A549 (cell line): ENCODE measurements at regions not wholly inside any gene's neighbourhood (a gene's known extent, or its start where the extent isn't known, plus 50 kb on each side); places are given as distances from the start of the nearest gene placed in this dataset.

ENCODE experiments used
- ATAC-seq, 2 experiments: fragments of 200-7000 bp in 1 of 2; fragments of >200 bp in 1 of 2; cut with Nextera tagmentation in 1 of 2; cut with Tn5 transposase in 1 of 2; 3 replicates each; pipeline versions ENCODE4 v1.8.0 to v1.9.1; 2018 to 2020; ENCODE audit warnings: mild to moderate bottlenecking in 1 of 2, moderate library complexity in 1 of 2
- CTCF ChIA-PET: fragments of 300-600 bp; sonication (Branson Sonifier 250); formaldehyde crosslinking; extraction: SDS; loops from one replicate; lab custom pipeline; 2021; ENCODE audit warnings: antibody characterized with exemption, inconsistent platforms; lab: Yijun Ruan, JAX
- POLR2A ChIA-PET: fragments of 350-600 bp; formaldehyde crosslinking; extraction: SDS; loops from one replicate; lab custom pipeline; 2021; ENCODE audit warnings: antibody characterized with exemption, inconsistent platforms; lab: Yijun Ruan, JAX
- DNase-seq, 2 experiments: peaks; one replicate each; pipeline versions ENCODE4 v3.0.0 to v3.0.0-alpha.2; 2011 to 2016; ENCODE audit warnings: low read depth in 1 of 2, low spot score in 1 of 2
- FAIRE-seq: peaks from 2 replicates; lab custom pipeline; 2011; peaks lifted over from hg19 to GRCh38; lab: Jason Lieb, UNC
- H3K27ac ChIP-seq, 2 experiments: fragments of >200 bp; sonication (Bioruptor Twin); formaldehyde crosslinking; 3 replicates each; pipeline ENCODE4 v1.5.1; 2016 to 2017
- H3K4me1 ChIP-seq: fragments of >200 bp; sonication (Bioruptor Twin); formaldehyde crosslinking; 3 replicates; pipeline ENCODE4 v1.6.1; 2016
- H3K4me2 ChIP-seq: fragments of >200 bp; sonication (Bioruptor Twin); formaldehyde crosslinking; 3 replicates; pipeline ENCODE4 v1.6.1; 2016
- H3K4me3 ChIP-seq: fragments of >200 bp; sonication (Bioruptor Twin); formaldehyde crosslinking; 3 replicates; pipeline ENCODE4 v1.5.1; 2016
- H3K9me3 ChIP-seq: fragments of >200 bp; sonication (Bioruptor Twin); formaldehyde crosslinking; 3 replicates; pipeline ENCODE4 v1.6.1; 2016
- BHLHE40 ChIP-seq: IDR thresholded peaks from 2 replicates; pipeline ENCODE4 v1.6.1; 2012; ENCODE audit warnings: low read depth, low read length, inconsistent platforms
- CHD2 ChIP-seq: fragments of 150-350 bp; IDR thresholded peaks from 2 replicates; pipeline ENCODE4 v1.6.1; 2014; ENCODE audit warnings: low read length; ENCODE audit not compliant: partially characterized antibody
- EHMT2 ChIP-seq: fragments of 200-600 bp; sonication (generic); IDR thresholded peaks from 2 replicates; pipeline ENCODE4 v1.6.1; 2016; ENCODE audit warnings: antibody characterized with exemption, low read depth, mild to moderate bottlenecking, moderate library complexity
- ELK1 ChIP-seq: fragments of 150-350 bp; IDR thresholded peaks from 2 replicates; pipeline ENCODE4 v1.6.1; 2014; ENCODE audit warnings: low read depth, mild to moderate bottlenecking, low read length
- HEYL ChIP-seq: fragments of 250-450 bp; sonication (Bioruptor Pico); IDR thresholded peaks from 2 replicates; pipeline ENCODE4 v1.8.0; 2021; ENCODE audit warnings: mild to moderate bottlenecking, moderate library complexity
- HOXB13 ChIP-seq: fragments of 250-450 bp; sonication (Bioruptor Pico); IDR thresholded peaks from 2 replicates; pipeline ENCODE4 v1.5.0; 2020; ENCODE audit warnings: low read depth, mild to moderate bottlenecking, moderate library complexity
- HOXB5 ChIP-seq: fragments of 250-450 bp; sonication (Bioruptor Pico); IDR thresholded peaks from 2 replicates; pipeline ENCODE4 v1.5.0; 2020; ENCODE audit warnings: mild to moderate bottlenecking, moderate library complexity
- JUN ChIP-seq, 2 experiments: fragments of >200 bp; sonication (Bioruptor Twin); formaldehyde crosslinking; IDR thresholded peaks; 2 replicates in 1 of 2; 3 replicates in 1 of 2; pipeline ENCODE4 v1.6.1; 2016 to 2017
- JUNB ChIP-seq: fragments of >200 bp; sonication (Bioruptor Twin); formaldehyde crosslinking; IDR thresholded peaks from 2 replicates; pipeline ENCODE4 v1.6.1; 2016
- MAFK ChIP-seq: fragments of 450-650 bp; IDR thresholded peaks from 2 replicates; pipeline ENCODE4 v1.6.1; 2014; ENCODE audit not compliant: partially characterized antibody
- MAX ChIP-seq: IDR thresholded peaks from 2 replicates; pipeline ENCODE4 v1.6.1; 2012
- MYC ChIP-seq: IDR thresholded peaks from 2 replicates; pipeline ENCODE4 v1.6.1; 2012; ENCODE audit warnings: mild to moderate bottlenecking, inconsistent platforms, low read length, improper control_type of control experiment, borderline replicate concordance
- POLR2A ChIP-seq: IDR thresholded peaks from 2 replicates; pipeline ENCODE4 v1.6.1; 2012; ENCODE audit warnings: mild to moderate bottlenecking, low read length
- RAD21 ChIP-seq, 2 experiments: fragments of >200 bp in 1 of 2; sonication (Bioruptor Twin) in 1 of 2; formaldehyde crosslinking in 1 of 2; IDR thresholded peaks in 1 of 2; conservative IDR thresholded peaks in 1 of 2; 2 replicates in 1 of 2; 3 replicates in 1 of 2; pipeline ENCODE4 v1.6.1; 2012 to 2018; ENCODE audit warnings: inconsistent platforms in 1 of 2
- RARB ChIP-seq: fragments of 250-450 bp; sonication (Bioruptor Pico); IDR thresholded peaks from 2 replicates; pipeline ENCODE4 v1.8.0; 2021; ENCODE audit warnings: mild to moderate bottlenecking, moderate library complexity
- REST ChIP-seq: fragments of 200-600 bp; sonication (generic); IDR thresholded peaks from 2 replicates; pipeline ENCODE4 v1.6.1; 2016; ENCODE audit warnings: antibody characterized with exemption, mild to moderate bottlenecking, moderate library complexity
- TFCP2L1 ChIP-seq: fragments of 250-450 bp; sonication (Bioruptor Pico); IDR thresholded peaks from 2 replicates; pipeline ENCODE4 v1.5.0; 2021; ENCODE audit warnings: mild to moderate bottlenecking
- TP53 ChIP-seq: fragments of 250-450 bp; sonication (Bioruptor Pico); IDR thresholded peaks from 2 replicates; pipeline ENCODE4 v1.5.0; 2021; ENCODE audit warnings: mild to moderate bottlenecking, moderate library complexity
- ZC3H11A ChIP-seq: fragments of 450-650 bp; IDR thresholded peaks from 2 replicates; pipeline ENCODE4 v1.6.1; 2014; ENCODE audit warnings: antibody characterized with exemption, mild to moderate bottlenecking
- ZSCAN20 ChIP-seq: fragments of 250-450 bp; sonication (Bioruptor Pico); IDR thresholded peaks from 2 replicates; pipeline ENCODE4 v1.8.0; 2022; ENCODE audit warnings: mild to moderate bottlenecking, moderate library complexity
- WGBS: methylation state at CpG from one replicate; pipeline ENCODE4 v1.1.6; 2017; ENCODE audit errors: missing lambda C conversion rate; 5-methylcytosine and 5-hydroxymethylcytosine counted together

GRCh38 chr18:38826247-38826646 is 1260.6 kb upstream of the CELF4 start:
- ChIA-PET POLR2A (no interaction called here), CTCF (no interaction called here)
- WGBS = 15% methylated on average over 2 of the region's 2 CpGs
- DNase-seq (no peak), ATAC-seq (no peak), FAIRE-seq (no peak)
- no peak overlapping the region for H3K4me3 ChIP-seq
- no peak overlapping the region for H3K27ac ChIP-seq
- H3K4me2 ChIP-seq = no peak overlapping the region
- no peaks in the 10 kb centered on the region for H3K9me3 ChIP-seq
- TF ChIP-seq POLR2A (no peak), MAFK (peak; percentile 30), MYC (no peak)
- no peaks in the 10 kb centered on the region for H3K4me1 ChIP-seq

GRCh38 chr18:38811209-38811608 is 1245.6 kb upstream of the CELF4 start:
- Histone ChIP-seq H3K9me3 (no peaks in the 10 kb centered on the region), H3K4me1 (no peaks in the 10 kb centered on the region), H3K4me3 (no peak overlapping the region), H3K4me2 (no peak overlapping the region), H3K27ac (no peak overlapping the region)
- TF ChIP-seq JUN (IDR thresholded peaks at IDR 0.05) (no peak), HOXB13 (CRISPR knock-in tag) (no peak), CHD2 (no peak), REST (no peak), ZC3H11A (no peak), MAFK (no peak), ELK1 (no peak), HEYL (CRISPR knock-in tag) (no peak), EHMT2 (no peak), RARB (CRISPR knock-in tag) (no peak), ZSCAN20 (no peak), HOXB5 (CRISPR knock-in tag) (no peak), RAD21 (conservative IDR thresholded peaks at IDR 0.05 in 1 of 2, IDR thresholded peaks at IDR 0.05 in 1 of 2) (no peak), TP53 (no peak), JUNB (no peak), TFCP2L1 (CRISPR knock-in tag) (no peak), MAX (no peak)
- no peak for DNase-seq
- FAIRE-seq = no peak
- WGBS = 2% methylated on average over 2 of the region's 2 CpGs
- ChIA-PET POLR2A (no interaction called here), CTCF (interaction anchor here (0.5 kb wide), 1 partner anchor 92 kb away, joined by 3 read pairs; no protein-coding TSS in a partner anchor)
- no peak for ATAC-seq

GRCh38 chr18:38810789-38811188 is 1245.2 kb upstream of the CELF4 start:
- Histone ChIP-seq H3K4me1 (no peaks in the 10 kb centered on the region), H3K4me2 (no peak overlapping the region), H3K9me3 (no peaks in the 10 kb centered on the region), H3K27ac (no peak overlapping the region), H3K4me3 (no peak overlapping the region)
- WGBS = 0% methylated on average over 4 of the region's 4 CpGs
- TF ChIP-seq BHLHE40 = no peak
- ChIA-PET POLR2A (no interaction called here), CTCF (interaction anchor here (0.5 kb wide), 1 partner anchor 91 kb away, joined by 3 read pairs; no protein-coding TSS in a partner anchor)
- DNase-seq = no peak
- no peak for ATAC-seq
- FAIRE-seq = no peak
